ENCODE measurements at regions not wholly inside any gene's neighbourhood (a gene's known extent, or its start where the extent isn't known, plus 50 kb on each side); places are given as distances from the start of the nearest gene placed in this dataset.

GRCh38 chr5:122221857-122222256 is 90.2 kb upstream of the SNCAIP start:
- TF ChIP-seq CTCF (IDR thresholded peaks at IDR 0.05; ENCODE audit: poor library complexity): no peak
- TF ChIP-seq EZH2 (IDR thresholded peaks at IDR 0.05; ENCODE audit: borderline replicate concordance): no peak
